Kidney tubule cell (primary cell): ENCODE measurements at regions not wholly inside any gene's neighbourhood (a gene's known extent, or its start where the extent isn't known, plus 50 kb on each side); places are given as distances from the start of the nearest gene placed in this dataset.
"Not testable (repeated sequence)": the region's sequence is repeated elsewhere in the genome, so short reads cannot be mapped to it uniquely, and the experiment has no call there.

Experiments used
- DNase-seq: peaks from one replicate; pipeline ENCODE4 v3.0.0-alpha.2; 2018; ENCODE audit warnings: low spot score

DNA sequence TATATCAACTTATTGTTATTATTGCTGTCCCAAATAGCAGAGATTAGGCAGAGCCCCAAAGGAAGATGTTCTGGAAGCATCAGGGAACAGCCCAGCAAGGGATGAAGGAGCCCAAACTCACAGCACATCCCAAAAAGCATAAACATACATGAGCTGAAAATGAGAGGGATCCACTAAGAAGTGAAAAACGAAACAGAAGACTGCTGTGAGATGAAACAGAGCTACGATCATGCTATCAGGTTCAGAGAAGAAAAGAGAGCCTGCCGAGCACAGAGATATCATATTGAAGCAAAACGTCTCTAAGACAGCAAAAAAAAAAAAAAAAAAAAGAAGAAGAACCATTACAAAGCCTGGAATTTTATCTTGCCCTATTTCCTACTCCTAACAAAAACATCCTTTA is 127.3 kb downstream of the ZNF608 start:
- DNase-seq = no peak

DNA sequence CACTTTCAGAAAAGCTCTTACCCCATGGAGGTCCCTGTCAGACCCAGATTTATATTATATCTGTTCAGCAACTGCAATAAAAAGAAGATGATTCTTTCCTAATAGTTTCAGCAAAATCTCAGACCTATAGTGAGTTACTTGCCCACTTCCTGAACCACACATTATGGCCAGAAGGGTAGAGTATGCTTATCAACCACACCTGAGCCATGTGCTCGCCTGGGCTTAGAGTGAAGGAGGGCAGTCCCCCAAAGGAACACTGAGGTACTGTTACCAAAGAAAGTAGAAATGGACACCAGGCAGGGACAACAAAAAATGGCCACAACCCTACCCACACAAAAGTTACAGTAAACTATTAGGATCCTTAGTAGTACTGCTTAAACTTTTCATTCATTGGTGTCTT is 128.7 kb downstream of the ZNF608 start:
- no peak for DNase-seq

DNA sequence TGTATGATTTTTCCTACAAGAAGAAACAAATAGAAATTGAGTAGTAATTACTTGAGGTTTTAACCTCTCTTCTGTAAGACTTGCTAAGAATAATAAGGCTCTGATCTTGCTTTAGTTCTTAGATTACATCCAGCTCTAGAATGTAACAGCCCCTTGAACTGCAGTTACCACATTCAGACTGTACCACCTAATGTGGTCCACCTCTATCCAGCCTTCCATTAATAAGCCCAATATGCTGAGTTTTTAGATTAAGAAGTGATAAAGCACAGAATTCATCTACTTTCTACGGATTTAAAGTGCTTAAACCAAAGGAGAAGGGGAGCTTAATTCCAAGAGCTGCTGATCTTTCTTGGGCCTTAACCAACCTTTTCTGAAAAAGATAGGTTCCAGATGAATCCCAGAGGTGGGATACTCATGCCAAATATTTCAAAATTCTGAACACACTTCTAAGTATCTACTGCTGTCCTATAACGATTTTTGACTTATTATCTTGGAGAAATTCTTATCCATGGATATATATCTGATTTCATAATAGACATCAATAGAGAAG is 131.5 kb downstream of the ZNF608 start:
- no peak for DNase-seq

DNA sequence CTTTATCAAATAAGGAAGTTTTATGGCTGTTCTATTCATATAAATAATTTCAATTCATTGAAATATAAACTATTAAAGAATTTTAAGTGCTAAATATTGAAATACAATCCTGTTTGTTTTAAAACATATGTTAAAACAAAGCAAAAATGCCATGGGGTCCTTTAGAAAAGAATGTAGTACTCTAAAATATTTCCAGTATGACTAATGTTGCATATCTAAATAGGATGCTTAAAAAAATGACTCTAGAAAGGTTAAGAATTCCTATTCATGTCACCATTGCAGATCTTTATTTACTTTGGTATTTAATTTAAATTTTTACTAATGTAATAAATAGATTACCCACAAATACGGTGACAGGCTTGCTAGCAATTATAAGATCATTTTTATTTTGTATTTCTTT is 132.3 kb downstream of the ZNF608 start:
- no peak for DNase-seq

DNA sequence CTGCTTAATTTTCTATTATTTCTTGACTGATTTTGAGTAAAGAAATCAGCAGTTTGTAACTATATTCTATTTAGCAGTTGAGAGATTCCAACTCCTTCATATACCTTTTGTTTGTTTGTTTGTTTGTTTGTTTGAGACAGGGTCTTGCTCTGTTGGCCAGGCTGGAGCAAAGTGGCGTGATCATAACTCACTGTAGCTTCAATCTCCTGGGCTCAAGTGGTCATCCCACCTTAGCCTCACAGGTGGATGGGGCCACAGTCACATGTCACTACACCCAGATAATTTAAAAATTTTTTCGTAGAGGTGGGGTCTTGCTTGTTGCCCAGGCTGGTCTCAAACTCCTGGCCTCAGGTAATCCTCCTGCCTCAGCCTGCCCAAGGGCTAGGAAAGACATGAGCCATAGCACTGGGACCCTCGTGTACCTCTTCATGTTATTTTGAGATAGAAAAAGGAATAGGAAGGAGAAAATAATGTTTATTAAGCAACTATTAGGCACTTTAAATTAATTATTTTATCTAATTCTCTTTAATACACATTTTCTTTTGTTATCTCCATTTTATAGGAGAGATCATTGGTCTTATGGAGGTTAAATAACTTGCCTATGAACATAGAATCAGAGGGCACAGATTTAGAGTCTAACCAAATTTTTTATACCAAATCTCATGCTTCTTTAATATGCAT is 133.0 kb downstream of the ZNF608 start:
- DNase-seq = no peak

DNA sequence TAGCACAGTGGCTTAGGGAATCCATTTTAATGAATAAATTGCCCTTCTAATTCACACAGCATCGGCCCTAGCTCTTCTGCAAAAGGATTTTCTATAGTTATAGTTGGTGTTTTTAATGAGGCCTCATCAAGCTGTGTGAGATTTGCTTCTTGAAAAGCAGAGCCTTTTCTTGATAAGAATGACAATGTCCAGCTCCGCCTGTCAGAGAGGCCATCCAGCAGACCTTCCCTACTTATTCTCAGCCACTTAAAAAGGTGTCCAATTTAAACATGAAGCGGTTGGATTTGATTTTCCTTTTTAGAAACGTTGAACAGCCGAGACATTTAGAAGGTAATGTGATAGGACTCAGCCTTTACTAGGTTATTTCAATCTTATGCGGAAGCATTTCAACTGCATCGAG is 134.4 kb downstream of the ZNF608 start:
- DNase-seq = no peak

DNA sequence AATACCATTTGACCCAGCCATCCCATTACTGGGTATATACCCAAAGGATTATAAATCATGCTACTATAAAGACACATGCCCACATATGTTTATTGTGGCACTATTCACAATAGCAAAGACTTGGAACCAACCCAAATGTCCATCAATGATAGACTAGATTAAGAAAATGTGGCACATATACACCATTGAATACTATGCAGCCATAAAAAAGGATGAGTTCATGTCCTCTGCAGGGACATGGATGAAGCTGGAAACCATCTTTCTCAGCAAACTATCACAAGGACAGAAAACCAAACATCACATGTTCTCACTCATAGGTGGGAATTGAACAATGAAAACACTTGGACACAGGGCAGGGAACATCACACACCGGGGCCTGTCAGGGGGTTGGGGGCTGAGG is 135.2 kb downstream of the ZNF608 start:
- DNase-seq = not testable (repeated sequence)

DNA sequence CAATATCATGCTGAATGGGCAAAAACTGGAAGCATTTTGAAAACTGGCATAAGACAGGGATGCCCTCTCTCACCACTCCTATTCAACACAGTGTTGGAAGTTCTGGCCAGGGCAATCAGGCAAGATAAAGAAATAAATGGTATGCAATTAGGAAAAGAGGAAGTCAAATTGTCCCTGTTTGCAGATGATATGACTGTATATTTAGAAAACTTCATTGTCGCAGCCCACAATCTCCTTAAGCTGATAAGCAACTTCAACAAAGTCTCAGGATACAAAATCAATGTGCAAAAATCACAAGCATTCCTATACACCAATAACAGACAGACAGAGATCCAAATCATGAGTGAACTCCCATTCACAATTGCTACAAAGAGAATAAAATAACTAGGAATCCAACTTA is 136.8 kb downstream of the ZNF608 start:
- not testable (repeated sequence) for DNase-seq

DNA sequence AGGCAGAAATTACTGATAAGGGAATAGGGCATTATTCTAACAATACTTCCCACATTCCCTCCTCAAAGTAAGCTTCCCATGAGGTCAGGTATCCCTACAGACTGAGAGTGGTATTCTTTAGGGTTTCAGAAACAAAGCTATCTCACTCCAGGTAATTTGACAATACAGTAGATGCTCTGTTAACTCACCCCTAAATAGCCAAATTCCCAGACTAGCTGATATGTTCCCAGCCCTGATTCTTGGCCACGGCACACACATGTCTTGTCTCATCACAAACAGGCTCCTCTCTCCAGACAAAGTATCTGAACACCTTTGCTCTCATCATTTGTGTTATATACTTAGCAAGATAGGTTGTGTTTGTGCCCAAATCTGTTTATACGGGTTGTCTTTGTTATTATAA is 139.9 kb downstream of the ZNF608 start:
- no peak for DNase-seq

DNA sequence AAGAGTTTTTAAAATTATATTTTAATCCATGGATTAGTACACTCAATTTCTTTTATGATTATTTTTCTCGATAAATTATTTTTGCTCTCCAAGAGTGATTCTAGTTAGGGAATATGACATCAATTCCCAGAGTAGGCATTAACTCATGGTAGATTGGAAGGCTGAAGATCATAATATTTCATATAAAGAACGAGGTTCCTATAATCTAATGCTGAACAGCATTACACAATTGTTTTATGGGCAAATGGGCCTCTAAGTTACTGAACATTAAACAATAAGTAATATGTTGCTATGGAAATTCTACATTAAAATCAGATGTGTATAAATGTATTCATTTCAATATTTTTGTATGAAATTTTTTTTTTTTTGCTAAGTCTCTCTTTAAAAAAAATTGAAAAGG is 140.3 kb downstream of the ZNF608 start:
- DNase-seq = no peak

DNA sequence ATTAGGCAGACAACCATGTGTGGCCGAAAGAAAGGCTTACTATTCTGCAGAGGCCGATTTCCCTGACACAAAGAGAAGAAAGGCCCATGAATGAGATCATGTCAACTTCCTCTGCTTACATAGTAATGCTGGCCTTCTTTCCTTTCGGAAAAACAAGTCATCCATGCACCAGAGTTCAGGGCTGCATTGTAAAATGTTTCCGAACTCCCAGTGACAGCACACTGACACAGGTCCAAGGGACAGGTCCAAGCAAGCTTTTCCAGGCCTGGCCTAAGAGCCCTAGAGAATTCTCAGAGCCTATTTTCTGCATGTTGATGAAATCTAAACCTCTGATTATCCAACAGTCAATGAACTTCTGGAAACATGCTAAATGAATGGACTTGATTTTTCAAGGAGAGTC is 140.9 kb downstream of the ZNF608 start:
- DNase-seq = peak; percentile 44

DNA sequence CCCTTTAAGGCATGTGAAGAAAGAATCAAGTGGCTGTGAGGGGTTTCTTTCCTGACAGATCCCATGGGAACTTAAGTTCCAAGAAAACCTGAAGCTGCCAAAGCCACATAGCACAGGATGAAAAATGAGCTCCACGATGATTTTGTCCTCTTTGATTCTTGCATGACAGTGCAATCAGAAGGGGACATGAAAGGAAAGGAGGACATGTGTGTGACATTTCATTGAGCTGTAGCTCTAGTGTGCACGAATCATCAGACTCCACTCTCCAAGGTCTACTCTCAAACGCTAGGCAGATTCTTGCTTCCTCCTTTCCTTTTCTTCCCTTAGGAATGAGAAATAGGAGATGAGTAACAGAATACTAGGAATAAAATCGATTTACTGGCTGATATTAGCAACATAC is 142.0 kb downstream of the ZNF608 start:
- DNase-seq = peak; percentile 53

DNA sequence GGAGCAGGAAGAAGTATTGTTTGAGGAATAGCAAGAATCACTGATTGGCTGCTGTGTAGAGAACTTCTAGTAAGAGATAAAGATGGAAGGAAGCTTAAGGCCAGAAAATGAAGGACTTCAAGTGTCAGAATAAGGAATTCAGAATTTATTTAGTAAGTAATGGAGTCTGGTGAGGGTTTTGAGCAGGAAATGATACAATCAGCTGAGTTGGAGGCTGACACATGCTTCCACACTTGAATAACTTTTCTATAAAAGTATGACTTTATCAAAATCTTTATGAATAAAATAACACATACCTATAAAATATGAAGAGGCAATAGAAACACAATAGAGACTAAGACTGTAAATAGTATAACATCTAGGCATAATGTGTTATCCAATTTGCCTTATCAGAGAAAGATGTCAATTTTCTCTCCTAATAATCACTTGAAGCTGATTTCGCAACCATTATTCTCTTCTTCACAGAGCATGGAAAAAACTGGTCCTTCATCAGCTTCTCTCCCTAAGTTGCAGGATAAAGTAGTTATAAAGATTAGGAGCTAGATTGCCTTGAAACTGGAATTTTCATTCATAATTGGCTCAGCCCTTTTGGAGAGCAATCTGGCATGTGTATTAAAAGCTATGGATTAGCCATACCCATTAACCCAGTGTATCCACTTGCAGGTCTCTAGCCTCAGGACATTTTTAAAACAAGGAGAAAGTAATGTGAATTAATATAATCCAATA is 143.4 kb downstream of the ZNF608 start:
- DNase-seq = peak; percentile 53

DNA sequence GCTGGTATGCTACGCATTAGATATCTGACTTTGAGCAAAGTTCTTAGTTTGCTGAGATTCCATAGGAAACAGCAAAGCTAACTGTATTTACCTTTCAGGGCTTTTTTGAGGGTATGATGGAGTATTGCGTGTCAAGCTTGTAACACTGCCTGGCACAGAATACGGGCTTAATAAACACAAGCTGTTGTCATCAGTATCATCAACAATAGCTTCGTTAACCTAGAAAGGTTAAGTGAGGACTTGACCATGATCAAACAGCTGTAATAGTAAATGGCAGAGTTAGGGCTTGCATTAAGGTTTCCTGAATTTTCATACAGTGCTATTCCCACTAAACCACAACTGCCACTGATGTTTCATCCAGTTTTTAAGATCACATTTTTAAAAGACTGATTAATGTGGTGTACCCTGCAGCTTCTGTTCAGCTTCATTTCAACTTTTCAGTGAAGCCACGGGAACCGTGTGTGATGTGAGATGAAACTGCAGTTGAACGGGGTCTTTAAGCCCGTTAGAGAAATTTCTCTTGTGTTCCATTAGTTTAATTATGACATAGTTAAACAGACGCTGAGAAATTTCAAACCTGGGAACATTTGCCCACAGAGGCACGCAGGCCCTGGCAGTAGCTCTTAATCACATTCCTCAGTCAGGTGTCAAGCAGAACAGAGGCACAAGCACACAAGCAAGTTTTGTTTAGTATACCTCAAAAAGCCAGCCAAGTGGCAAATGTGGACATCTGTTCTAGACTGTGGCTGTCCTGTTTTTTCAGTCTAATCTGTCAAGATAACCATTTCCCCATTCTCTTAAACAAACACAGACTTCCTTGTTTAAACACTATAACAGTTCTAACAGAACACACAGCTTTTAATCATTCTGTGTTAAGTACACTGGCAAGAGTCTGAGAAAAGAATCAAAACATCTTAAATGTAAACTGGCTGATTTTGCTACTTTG is 147.1 kb downstream of the ZNF608 start:
- peak; percentile 91 for DNase-seq

DNA sequence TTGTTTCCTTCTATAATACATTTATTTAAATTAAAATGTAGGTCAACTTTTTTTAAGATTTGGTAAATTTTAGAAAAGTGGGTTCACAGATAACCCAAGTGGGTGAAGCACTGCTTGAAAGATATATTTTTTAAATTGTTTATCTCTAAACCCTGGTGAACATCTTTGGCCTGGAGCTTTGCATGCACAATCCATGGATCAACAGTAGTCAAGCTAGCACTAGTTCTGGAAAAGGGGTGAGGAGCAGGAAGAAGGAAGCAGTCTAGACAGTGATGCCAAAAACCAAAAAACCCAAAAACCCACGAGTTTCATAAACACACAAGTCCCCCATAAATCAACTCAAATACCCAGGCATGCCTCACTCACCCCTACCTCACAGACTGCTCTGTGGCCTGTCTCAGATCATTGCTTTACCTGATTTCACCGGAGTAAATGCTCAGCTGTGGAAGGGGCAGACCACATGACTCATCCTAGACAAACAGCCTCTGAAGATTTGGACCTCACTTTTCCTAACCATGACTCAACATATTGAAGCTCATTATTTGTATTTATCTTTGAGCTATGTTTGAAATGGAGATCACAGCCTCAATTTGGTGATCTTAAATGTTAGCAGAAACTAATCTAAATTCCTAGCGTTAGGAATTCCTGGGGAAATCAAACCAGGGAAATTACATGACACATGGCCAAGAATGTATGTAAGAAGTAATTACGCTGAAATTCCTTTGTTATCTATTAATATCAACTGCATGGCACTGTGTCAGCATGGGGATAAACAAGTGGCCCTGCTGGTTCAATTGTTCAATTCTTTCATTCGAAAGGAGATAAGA is 149.6 kb downstream of the ZNF608 start:
- DNase-seq = peak; percentile 97

DNA sequence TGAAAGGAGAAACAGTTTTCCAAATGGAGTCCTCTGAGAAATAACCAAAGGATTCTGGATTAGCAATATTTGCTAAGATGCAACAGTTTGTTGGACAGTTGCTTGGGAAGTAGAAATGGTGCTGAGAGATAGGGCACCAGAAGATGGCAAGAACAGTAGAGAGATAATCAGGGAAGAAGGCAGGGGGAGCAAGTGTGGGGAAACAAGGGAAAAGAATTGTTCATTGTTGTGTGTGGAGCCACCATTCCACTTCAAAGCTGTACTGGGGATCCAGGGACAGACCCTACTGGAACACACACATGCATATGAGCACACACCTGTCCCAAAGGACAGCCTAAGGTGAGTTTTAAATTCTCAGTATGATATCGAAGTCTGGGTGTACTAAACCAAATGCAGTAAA is 152.5 kb downstream of the ZNF608 start:
- DNase-seq = no peak

DNA sequence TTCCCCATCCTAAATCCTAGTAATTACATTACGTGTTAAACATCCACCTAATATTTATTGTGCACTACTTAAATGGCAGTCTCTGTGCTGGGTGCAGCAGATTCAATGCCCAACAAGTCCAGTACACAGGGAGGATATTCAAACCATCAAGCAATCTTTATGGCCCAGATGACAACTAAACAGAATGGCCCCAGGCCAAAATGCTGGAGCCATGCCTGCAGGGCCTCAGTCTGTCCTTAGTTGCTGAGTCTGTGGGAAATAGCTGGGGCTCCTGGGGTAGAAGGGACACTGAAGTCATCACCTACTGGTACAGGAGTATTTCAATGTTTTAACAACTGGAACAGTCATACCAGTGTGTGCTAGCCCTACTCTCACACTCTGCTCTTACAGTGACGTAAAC is 153.5 kb downstream of the ZNF608 start:
- DNase-seq = no peak

DNA sequence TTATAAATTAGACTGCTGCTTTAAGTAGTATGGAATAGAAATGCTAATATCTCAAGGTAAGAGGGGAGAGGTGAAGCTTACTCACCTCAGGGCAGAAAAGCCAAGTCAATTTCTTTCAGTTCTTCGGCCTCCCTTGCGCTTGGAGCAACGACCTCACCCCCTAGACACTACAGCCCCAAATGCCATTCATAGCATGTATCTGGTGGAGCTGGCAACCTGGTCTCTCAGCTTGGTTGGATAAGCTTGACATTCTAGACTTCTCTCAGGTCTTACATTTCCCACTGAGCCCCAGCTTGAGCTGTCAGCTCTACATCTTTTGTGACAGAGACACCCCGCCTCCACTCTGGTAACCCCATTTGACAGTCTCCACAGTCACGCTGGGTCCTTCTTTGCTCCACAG is 154.9 kb downstream of the ZNF608 start:
- DNase-seq = peak; percentile 15

DNA sequence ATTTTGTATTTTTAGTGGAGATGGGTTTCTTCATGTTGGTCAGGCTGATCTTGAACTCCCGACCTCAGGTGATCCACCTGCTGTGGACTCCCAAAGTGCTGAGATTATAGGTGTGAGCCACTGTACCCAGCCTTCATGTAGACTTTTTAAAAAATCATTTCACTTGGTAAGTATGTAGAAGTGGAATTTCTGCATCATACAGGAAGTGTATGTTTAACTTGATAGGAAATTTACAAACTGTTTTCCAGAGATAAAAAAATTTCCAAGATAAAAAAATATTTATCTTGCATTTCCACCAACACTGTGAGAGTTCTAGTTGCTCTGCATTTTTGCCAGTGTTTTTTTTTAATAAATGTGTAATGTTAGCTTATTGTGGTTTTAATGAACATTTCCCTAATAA is 155.8 kb downstream of the ZNF608 start:
- DNase-seq = no peak

DNA sequence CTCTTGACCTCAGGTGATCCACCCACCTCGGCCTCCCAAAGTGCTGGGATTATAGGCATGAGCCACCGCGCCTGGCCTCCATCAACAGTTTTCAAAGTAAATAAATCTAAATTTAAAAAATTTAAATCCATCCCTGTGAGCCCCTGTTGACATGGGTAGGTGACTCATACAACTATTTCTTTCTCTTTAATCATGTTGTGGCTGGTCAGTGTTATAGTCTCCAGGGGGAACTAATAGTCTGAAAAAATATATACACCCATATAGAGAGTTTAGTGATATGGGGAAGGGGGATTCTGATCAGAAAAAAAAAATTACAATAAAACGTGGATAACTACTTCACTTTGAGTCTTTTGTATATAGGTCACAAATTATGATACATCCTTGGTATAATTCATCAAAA is 159.2 kb downstream of the ZNF608 start:
- no peak for DNase-seq

DNA sequence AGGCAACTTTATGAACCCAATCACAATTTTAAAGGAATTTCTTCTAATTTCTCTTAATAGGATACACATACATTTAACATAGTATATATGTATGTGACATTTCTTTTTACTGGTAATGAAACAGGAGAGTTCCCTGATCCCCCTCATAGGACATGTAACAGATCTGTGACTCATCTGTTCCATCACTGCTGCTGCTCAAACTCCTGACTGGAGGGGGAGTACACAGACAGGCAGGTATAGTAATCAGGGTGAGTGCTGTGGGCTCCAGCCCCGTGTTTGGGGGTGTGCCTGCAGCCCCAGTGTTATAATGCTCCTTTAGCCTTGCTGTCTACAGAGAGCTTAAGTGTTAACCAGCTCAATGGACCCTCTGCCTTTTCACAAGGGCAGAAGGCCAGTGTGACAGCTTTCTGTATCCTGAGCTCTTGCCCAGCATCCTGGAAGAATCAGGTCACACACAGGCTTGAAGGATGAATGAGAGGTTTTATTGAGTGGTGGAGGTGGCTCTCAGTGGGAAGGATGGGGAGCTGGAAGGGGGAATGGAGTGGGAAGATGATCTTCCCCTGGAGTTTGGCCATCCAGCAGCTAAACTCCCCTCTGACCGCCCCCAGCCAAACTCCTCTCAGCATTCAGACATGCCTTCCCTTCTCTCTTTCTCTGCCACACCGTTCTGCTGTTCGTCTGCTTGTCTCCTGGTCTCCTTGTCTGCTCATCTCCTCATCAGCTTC is 161.3 kb downstream of the ZNF608 start:
- peak; percentile 40 for DNase-seq
